Left lung (tissue), 4 donors: ENCODE measurements at regions not wholly inside any gene's neighbourhood (a gene's known extent, or its start where the extent isn't known, plus 50 kb on each side); places are given as distances from the start of the nearest gene placed in this dataset.

Experiments
- ATAC-seq: fragments of 200-7000 bp; cut with Tn5 transposase; one replicate; pipeline ENCODE4 v1.9.1; 2020; ENCODE audit warnings: moderate library complexity
- DNase-seq, 4 donors: peaks; one replicate each; pipeline ENCODE4 v3.0.0-alpha.2; 2013 to 2020
- H3K27ac ChIP-seq, 2 donors: fragments of 200-600 bp; sonication (generic) in 1 of 2; one replicate each; pipeline versions ENCODE4 v1.5.0 to v1.8.0; 2020 to 2021
- H3K27me3 ChIP-seq, 2 donors: fragments of 200-600 bp; sonication (generic) in 1 of 2; one replicate each; pipeline versions ENCODE4 v1.5.0 to v1.8.0; 2020 to 2021
- H3K36me3 ChIP-seq, 2 donors: fragments of 200-600 bp; sonication (generic) in 1 of 2; one replicate each; pipeline versions ENCODE4 v1.5.0 to v1.8.0; 2020 to 2021
- H3K4me1 ChIP-seq, 2 donors: fragments of 200-600 bp; one replicate each; pipeline ENCODE4 v1.8.0; 2021
- H3K4me3 ChIP-seq, 2 donors: fragments of 200-600 bp; sonication (generic) in 1 of 2; one replicate each; pipeline versions ENCODE4 v1.5.0 to v1.8.0; 2020 to 2021; ENCODE audit warnings: mild to moderate bottlenecking in 1 of 2
- H3K9me3 ChIP-seq, 2 donors: fragments of 200-600 bp; sonication (generic) in 1 of 2; one replicate each; pipeline versions ENCODE4 v1.5.0 to v1.8.0; 2020 to 2021
- intact Hi-C, 2 donors: fragments of 100-400 bp; cut with DNase I; formaldehyde crosslinking; loops; one replicate each; pipeline versions ENCODE4 v1.11.2 to v1.14.2; 2022
- TF ChIP-seq, protein P1 (sequence below), 2 donors: fragments of 200-600 bp; sonication (generic) in 1 of 2; IDR thresholded peaks; one replicate each; pipeline versions ENCODE4 v1.5.0 to v1.8.0; 2021; ENCODE audit warnings: antibody characterized with exemption in 2 of 2
- donor health status: DM: no; HTN: yes; CAD: no.
- donor health status: DM: no; HTN: no; CAD: no.

DNA sequence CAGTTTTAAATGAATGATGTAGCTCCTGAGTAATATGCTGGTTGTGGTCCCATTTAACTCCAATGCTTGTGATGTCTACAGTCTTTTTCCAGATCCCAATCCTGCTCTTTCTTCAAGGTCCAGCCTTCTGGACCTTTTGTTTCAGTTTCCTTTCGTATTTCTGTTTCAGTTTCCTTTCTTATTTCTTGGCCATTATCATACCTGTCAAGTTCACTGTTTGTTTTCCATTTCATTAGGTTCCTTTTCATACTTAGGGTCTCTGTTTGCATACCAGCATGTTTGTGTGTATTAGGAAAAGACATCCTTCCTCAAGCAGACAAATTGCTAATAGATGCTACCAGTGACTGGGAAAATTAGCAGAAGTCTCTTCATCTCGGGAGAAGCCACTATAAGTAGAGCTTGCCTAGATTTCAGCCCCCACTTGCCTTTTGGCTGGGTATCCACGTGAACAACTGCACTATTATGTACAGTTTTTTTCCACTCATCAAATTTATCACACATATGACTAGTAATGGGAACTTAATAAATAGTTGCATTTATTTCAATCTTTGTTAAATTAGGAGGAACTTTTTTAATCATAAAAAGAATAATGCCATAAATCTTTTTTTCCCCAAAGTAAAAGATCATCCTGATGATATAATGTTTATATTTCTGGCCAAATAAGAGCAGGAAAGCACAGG is 583.4 kb downstream of the BCKDHB start:
- H3K36me3 ChIP-seq, result no peaks in the 10 kb centered on the region
- no peak overlapping the region for H3K27ac ChIP-seq
- H3K9me3 ChIP-seq, result peaks cover 0 to 20% of the 10 kb centered on the region in 2 donors
- no peaks in the 10 kb centered on the region for H3K4me1 ChIP-seq
- ATAC-seq, result no peak
- intact Hi-C loops, result no loop called here
- TF ChIP-seq, protein P1, sequence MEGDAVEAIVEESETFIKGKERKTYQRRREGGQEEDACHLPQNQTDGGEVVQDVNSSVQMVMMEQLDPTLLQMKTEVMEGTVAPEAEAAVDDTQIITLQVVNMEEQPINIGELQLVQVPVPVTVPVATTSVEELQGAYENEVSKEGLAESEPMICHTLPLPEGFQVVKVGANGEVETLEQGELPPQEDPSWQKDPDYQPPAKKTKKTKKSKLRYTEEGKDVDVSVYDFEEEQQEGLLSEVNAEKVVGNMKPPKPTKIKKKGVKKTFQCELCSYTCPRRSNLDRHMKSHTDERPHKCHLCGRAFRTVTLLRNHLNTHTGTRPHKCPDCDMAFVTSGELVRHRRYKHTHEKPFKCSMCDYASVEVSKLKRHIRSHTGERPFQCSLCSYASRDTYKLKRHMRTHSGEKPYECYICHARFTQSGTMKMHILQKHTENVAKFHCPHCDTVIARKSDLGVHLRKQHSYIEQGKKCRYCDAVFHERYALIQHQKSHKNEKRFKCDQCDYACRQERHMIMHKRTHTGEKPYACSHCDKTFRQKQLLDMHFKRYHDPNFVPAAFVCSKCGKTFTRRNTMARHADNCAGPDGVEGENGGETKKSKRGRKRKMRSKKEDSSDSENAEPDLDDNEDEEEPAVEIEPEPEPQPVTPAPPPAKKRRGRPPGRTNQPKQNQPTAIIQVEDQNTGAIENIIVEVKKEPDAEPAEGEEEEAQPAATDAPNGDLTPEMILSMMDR (IDR thresholded peaks at IDR 0.05), result no peak
- H3K4me3 ChIP-seq, result no peak overlapping the region
- H3K27me3 ChIP-seq, result no peaks in the 10 kb centered on the region
- DNase-seq, result no peak

DNA sequence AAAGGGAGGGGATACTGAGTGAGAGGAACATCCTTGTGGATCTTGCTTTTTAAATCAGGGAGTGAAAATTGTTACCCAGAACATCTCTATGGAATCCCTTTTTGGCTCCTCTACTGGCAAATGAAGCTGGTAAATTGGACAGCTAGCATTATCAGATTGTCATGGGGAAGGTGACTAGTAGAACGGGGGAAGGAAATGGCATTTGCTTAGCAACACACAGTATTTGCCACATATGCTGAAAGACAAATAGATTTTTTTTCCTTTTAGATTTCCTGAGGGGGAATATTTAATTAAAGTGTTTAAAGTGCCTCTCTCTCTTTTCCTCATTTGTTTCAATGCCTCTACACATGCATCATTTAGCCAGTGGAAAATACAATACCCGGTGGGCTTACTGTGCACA is 573.5 kb downstream of the BCKDHB start:
- H3K9me3 ChIP-seq, result peaks cover 0 to 6% of the 10 kb centered on the region in 2 donors
- TF ChIP-seq, protein P1 (IDR thresholded peaks at IDR 0.05), result no peak
- no peaks in the 10 kb centered on the region for H3K27me3 ChIP-seq
- no peaks in the 10 kb centered on the region for H3K36me3 ChIP-seq
- no peak overlapping the region for H3K4me3 ChIP-seq
- ATAC-seq, result no peak
- no peak overlapping the region for H3K27ac ChIP-seq
- intact Hi-C loops, result no loop called here
- H3K4me1 ChIP-seq, result no peaks in the 10 kb centered on the region
- no peak for DNase-seq

DNA sequence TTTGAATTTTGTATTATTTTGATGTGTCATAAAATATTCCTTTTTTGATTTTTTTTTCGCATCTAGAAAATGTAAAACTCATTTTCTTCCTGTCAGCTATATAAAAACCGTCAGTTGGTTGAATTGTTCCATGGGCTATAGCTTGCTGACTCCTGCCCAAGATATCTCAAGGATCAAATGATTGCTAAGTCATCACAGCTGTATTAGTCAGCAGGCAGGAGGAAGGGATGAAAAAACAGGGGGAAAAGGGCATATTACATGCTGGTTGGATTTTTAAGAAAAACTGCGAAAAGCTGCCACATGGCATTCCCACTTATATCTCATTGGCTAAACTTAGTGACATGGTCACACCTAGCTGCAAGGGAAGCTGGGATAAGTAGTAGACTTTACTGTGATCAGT is 569.9 kb downstream of the BCKDHB start:
- TF ChIP-seq, protein P1 (IDR thresholded peaks at IDR 0.05), result no peak
- no peak for ATAC-seq

GRCh38 chr6:80674669-80675068 is 568.2 kb downstream of the BCKDHB start:
- Histone ChIP-seq H3K9me3 (peaks cover 0 to 6% of the 10 kb centered on the region in 2 donors), H3K36me3 (no peaks in the 10 kb centered on the region), H3K4me3 (no peak overlapping the region), H3K27me3 (no peaks in the 10 kb centered on the region), H3K4me1 (no peaks in the 10 kb centered on the region), H3K27ac (no peak overlapping the region)
- DNase-seq (no peak), ATAC-seq (no peak)
- intact Hi-C loops, result no loop called here
- TF ChIP-seq, protein P1 (IDR thresholded peaks at IDR 0.05), result no peak

More for the DNA sequence above, 569.9 kb downstream of the BCKDHB start:
- Histone ChIP-seq H3K27ac (no peak overlapping the region), H3K9me3 (peaks cover 0 to 6% of the 10 kb centered on the region in 2 donors), H3K4me3 (no peak overlapping the region), H3K27me3 (no peaks in the 10 kb centered on the region), H3K4me1 (no peaks in the 10 kb centered on the region), H3K36me3 (no peaks in the 10 kb centered on the region)
- no peak for DNase-seq
- intact Hi-C loops, result no loop called here

- intact Hi-C loops, result no loop called here
Measured at GRCh38 chr6:80673367-80673766, 566.9 kb downstream of the BCKDHB start.

More at GRCh38 chr6:80673367-80673766, 566.9 kb downstream of the BCKDHB start:
- H3K4me1 ChIP-seq, result no peaks in the 10 kb centered on the region
- H3K27ac ChIP-seq, result no peak overlapping the region
- TF ChIP-seq, protein P1 (IDR thresholded peaks at IDR 0.05), result no peak
- peaks cover 0 to 6% of the 10 kb centered on the region in 2 donors for H3K9me3 ChIP-seq
- H3K4me3 ChIP-seq, result no peak overlapping the region
- no peaks in the 10 kb centered on the region for H3K27me3 ChIP-seq
- H3K36me3 ChIP-seq, result no peaks in the 10 kb centered on the region
- DNase-seq (no peak), ATAC-seq (no peak)
